ENCODE measurements at regions not wholly inside any gene's neighbourhood (a gene's known extent, or its start where the extent isn't known, plus 50 kb on each side); places are given as distances from the start of the nearest gene placed in this dataset.

DNA sequence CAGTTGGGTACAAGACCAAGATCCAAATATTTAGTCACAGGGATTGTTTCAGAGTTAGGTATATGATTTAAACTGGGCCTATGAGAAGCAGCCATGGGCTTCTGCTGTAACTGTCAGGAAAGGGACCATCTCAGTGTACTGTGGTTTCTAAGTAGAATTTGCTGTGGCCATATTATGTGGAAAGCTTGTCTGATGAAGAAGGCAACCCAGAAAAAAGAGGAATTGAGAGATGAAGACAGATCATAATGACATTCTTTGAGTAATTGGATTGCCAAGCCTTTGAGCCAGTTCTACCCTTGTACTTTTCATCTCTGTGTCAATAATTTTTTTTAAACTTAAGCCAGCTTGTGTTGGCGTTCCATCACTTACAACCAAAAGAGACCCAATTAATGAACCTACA is 259.6 kb downstream of the NUP35 start:
- DNase-seq = no peak
- Histone ChIP-seq H3K27me3 (ENCODE audit: low read depth) (no peaks in the 10 kb centered on the region), H3K4me3 (no peak overlapping the region), H3K27ac (replicated peaks) (no peak overlapping the region), H3K36me3 (no peaks in the 10 kb centered on the region), H3K4me1 (no peaks in the 10 kb centered on the region), H3K9me3 (replicated peaks) (peaks cover 24% of the 10 kb centered on the region)
- TF ChIP-seq, protein P1, sequence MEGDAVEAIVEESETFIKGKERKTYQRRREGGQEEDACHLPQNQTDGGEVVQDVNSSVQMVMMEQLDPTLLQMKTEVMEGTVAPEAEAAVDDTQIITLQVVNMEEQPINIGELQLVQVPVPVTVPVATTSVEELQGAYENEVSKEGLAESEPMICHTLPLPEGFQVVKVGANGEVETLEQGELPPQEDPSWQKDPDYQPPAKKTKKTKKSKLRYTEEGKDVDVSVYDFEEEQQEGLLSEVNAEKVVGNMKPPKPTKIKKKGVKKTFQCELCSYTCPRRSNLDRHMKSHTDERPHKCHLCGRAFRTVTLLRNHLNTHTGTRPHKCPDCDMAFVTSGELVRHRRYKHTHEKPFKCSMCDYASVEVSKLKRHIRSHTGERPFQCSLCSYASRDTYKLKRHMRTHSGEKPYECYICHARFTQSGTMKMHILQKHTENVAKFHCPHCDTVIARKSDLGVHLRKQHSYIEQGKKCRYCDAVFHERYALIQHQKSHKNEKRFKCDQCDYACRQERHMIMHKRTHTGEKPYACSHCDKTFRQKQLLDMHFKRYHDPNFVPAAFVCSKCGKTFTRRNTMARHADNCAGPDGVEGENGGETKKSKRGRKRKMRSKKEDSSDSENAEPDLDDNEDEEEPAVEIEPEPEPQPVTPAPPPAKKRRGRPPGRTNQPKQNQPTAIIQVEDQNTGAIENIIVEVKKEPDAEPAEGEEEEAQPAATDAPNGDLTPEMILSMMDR (IDR thresholded peaks at IDR 0.05; ENCODE audit: borderline replicate concordance) = no peak
- intact Hi-C loops (cut with micrococcal nuclease) = no loop called here

DNA sequence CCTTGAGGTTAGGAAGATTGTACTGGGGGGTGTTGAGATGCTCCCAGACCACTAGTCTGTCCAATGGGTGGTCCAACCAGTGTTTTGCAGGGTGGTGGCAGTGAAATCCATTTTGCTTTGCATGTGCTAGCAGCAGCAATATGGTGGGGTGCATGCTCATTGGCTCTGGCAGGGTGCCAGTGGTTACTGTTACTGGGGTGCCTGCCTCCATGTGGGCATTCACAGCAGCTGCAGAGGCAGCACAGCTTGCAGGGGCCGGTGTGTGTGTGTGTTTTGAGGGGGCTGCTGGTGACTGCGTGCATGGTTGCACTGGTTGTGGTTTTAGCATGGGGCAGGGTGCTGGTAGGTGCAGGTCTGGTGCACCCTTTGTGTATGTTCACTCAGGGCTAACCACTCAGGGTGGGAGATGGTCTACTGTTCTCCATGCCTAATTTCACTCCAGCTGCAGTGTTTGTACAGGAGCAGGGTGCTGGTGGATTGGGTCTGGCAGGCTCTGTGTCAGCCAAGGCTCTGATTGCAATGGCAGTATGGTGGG is 265.4 kb downstream of the NUP35 start:
- Histone ChIP-seq H3K27me3 (ENCODE audit: low read depth) (no peaks in the 10 kb centered on the region), H3K4me1 (no peaks in the 10 kb centered on the region), H3K9me3 (replicated peaks) (peaks cover 28% of the 10 kb centered on the region), H3K4me3 (no peak overlapping the region), H3K36me3 (no peaks in the 10 kb centered on the region), H3K27ac (replicated peaks) (no peak overlapping the region)
- TF ChIP-seq, protein P1 (IDR thresholded peaks at IDR 0.05; ENCODE audit: borderline replicate concordance) = no peak
- intact Hi-C loops (cut with micrococcal nuclease) = no loop called here
- no peak for DNase-seq

DNA sequence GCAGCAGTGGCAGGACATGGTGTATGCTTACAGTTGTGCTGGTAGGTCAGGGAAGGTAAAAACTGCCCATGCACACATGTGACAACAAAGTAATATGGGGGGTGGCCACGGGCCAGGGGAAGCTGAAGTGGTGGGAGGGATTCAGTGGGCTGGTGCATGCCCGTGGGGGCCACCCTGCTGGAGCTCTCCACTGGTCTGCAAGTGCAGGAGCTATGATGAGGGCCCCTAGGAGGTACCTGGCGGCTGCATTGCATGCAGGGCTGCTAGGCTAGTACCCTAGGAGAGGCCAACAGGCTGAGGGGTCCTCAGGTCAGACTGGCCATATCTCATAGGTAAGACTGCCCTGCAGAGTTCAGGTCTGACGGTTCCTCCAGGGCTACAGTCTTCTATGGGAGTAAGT is 265.9 kb downstream of the NUP35 start:
- DNase-seq = no peak
- Histone ChIP-seq H3K4me3 (no peak overlapping the region), H3K27me3 (ENCODE audit: low read depth) (no peaks in the 10 kb centered on the region), H3K27ac (replicated peaks) (no peak overlapping the region), H3K4me1 (no peaks in the 10 kb centered on the region), H3K9me3 (replicated peaks) (peaks cover 29% of the 10 kb centered on the region), H3K36me3 (no peaks in the 10 kb centered on the region)
- TF ChIP-seq, protein P1 (IDR thresholded peaks at IDR 0.05; ENCODE audit: borderline replicate concordance) = no peak
- intact Hi-C loops (cut with micrococcal nuclease) = no loop called here

DNA sequence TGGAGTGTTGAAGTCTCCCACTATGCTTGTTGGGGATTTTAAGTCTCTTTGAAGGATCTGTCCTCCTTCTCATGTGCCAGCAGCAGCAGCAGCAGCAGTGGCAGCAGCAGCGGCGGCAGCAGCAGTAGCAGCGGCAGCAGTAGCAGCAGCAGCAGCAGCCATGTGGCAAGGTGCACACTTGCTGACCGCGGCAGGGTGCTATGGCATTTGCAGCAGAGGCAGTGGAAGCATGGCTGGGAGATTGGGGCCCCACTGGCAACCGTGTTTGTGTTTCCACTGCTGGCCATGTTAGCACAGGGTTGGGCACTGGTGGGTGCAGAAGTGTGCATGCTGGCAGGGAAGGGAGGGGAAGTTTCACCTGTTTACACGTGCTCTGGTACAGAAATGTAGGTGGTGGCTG is 280.1 kb downstream of the NUP35 start:
- intact Hi-C loops (cut with micrococcal nuclease) = no loop called here
- no peak for DNase-seq
- Histone ChIP-seq H3K36me3 (no peaks in the 10 kb centered on the region), H3K4me1 (no peaks in the 10 kb centered on the region), H3K9me3 (replicated peaks) (peaks cover 12% of the 10 kb centered on the region), H3K27ac (replicated peaks) (no peak overlapping the region), H3K4me3 (no peak overlapping the region), H3K27me3 (ENCODE audit: low read depth) (no peaks in the 10 kb centered on the region)
- TF ChIP-seq, protein P1 (IDR thresholded peaks at IDR 0.05; ENCODE audit: borderline replicate concordance) = no peak

DNA sequence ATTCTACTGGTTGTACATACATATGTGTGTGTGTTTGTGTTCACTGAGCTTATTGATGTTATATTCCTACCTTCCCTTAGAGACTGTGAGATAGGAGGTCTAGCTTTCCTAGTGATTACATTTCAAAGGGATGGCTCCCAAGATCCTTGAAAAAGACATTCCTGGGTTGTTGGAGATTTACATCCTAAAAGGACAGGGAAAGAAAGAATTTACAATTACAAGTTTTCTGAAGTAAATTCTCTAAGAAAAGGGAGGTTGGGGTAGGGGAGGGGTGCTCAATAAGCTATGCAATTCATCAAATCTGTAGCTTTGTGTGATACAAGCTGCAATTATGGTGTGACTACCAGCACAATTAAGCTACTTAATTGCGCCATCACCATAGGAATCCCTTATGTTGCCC is 284.3 kb downstream of the NUP35 start:
- no peak for DNase-seq
- intact Hi-C loops (cut with micrococcal nuclease) = no loop called here
- TF ChIP-seq, protein P1 (IDR thresholded peaks at IDR 0.05; ENCODE audit: borderline replicate concordance) = no peak
- H3K36me3 ChIP-seq = no peaks in the 10 kb centered on the region
- H3K4me1 ChIP-seq = no peaks in the 10 kb centered on the region
- no peaks in the 10 kb centered on the region for H3K27me3 ChIP-seq (ENCODE audit: low read depth)
- H3K9me3 ChIP-seq (replicated peaks) = peaks cover 16% of the 10 kb centered on the region
- H3K4me3 ChIP-seq = no peak overlapping the region
- no peak overlapping the region for H3K27ac ChIP-seq (replicated peaks)

All from left ventricle myocardium inferior (tissue), 1 donor.